DMS114 treated with DMSO at 0.1 percent for 48 hours (cell line): ENCODE measurements at regions not wholly inside any gene's neighbourhood (a gene's known extent, or its start where the extent isn't known, plus 50 kb on each side); places are given as distances from the start of the nearest gene placed in this dataset.
"Not testable (repeated sequence)": the region's sequence is repeated elsewhere in the genome, so short reads cannot be mapped to it uniquely, and the experiment has no call there.

Experiments
- DNase-seq: peaks from one replicate; lab custom pipeline; 2025; ENCODE audit not compliant: unreplicated experiment; lab: John Stamatoyannopoulos, UW

DNA sequence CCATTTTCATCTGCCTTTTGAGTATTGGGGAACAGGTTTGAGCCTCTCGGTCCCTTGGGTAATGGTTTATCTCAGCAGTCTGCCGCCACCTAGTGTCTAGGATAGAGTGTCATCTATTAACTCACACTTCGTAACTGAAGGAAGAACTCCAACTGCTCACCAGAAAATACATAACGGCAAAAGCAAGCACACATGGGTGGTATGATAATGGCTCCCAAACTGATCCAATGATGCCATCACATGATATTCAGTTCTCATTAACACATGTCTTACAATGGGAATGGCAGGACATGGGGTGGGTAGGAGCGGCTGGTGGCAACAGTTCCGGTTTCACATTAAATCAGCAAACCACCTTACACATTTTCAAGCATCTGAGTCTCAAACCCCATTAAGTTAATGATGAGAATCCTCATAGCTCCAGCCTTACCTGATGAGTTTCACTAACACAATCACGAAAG, 110.7 kb upstream of the PHACTR1 start:
- DNase-seq, result peak; percentile 84

DNA sequence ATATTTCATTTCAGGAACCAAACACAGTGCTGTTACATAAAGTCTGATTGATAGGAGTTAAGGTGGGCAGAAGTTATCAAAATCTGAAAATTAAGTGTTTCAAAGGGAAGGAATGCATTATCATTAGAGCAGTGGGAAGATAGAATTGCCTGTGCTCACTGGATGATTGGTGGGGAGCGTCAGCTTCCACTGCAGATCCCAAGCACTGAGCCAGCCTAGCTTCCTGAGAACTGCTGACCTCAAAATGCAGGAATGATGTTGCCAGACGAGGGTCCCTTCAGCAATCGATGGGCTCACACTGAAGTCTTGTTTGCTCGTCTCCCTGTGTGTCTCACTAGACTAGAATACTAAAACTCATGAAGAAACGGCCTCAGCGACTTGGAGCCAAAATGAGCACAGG, 110.0 kb upstream of the PHACTR1 start:
- no peak for DNase-seq

DNA sequence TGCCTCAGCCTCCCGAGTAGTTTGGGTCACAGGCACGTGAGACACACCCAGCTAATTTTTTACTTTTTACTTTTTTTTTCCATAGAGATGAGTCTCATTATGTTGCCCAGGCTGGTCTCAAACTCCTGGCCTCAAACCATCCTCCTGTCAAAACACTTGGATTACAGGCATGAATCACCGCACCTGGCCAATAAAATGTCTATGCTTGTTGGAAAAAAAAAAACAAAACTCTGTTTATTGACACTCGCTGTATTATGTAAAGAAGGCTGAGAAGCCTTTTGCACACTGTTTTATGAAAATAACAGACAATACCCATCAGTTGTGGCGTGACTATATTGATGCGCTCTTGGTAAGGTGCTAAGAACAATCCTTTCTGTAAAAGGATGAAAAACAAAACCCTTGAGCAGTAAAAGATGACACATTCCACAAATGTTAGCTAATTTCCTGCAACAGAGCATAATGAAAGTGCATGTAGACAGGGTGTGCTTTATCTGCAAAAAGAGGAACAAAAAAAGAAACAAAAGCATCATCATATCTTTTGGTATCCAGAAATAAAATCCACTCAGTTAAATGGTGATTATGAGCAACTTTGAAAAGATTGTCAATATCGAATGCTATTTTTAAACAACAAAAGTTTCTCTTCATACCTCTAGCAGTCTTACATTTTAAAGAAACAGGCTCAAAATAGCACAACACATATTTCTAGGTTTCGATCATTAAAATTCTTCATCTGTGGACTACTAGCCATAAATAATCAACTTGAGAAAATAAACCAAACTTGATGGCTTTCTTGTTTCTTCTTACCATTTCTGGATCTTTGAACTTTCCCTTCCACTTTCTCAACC, 108.3 kb upstream of the PHACTR1 start:
- no peak for DNase-seq

DNA sequence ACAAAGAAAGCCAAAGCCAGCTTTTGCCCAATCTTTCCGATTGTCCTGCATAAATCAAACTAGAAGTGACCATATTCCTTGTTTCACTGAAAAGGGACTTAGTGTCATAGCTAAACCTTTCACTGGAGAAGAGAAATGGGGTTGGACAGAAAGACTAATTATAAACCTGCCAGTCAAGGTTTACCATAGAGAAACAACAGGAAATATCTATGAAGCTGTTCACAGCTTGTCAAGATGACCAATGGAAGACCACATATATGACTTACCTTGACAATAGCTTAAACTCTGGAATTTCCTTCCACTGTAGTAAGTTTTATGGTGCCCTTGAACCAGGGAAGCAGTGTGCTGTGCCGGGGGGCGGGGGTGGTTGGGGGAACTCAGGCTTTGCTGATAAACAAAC, 107.7 kb upstream of the PHACTR1 start:
- no peak for DNase-seq

DNA sequence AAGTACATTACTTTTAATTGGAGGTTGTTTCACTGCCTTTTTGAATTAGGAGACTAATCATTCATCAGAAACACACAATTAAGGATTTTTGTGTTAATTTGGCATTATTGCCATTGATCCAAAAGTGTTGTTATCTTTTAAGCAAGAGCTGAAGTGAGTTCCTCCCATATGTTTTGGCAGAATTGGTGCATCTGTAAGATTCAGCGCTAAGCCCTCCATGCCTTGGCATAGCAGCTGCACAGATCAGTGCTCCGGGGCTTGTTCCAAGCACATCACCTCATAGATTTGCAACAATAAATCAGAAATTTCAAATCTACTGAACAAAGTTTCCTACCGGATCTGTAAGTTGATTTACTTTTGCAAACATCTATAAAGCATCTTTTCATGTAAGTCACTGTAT, 106.8 kb upstream of the PHACTR1 start:
- no peak for DNase-seq

DNA sequence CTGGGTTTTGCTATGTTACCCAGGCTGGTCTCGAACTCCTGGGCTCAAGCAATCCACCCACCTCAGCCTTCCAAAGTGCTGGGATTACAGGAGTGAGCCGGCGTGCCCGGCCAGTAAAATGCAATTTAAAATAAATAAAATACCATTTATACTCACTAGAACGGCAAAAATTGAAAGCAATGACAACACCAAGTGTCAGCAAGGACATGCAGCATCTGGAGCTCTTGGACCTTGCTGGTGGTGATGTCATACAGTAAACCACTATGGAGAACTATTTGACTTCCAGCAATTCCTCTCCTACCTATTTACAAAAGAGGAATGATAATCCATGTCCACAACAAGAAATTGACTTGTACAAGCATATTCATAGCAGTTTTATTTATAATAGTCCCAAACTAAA, 105.7 kb upstream of the PHACTR1 start:
- no peak for DNase-seq

DNA sequence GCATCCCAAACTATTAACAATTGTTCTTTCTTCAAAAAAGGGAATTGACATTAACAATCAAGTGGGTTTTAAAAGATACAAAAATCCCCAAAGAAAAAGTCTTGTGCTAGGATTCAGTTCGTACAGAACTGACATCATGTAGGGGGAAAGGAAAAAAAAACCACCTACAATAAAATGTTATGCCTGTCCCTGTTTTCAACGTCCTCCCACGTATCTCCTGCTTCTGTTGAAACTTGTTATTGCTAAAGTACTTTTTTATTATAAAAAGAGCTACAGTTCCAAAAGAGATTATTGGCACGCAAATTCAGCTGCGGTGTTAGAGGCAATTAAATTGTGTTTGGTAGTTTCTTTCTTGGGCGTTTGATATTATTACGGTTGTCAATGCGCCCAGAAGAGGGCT, 102.8 kb upstream of the PHACTR1 start:
- no peak for DNase-seq

DNA sequence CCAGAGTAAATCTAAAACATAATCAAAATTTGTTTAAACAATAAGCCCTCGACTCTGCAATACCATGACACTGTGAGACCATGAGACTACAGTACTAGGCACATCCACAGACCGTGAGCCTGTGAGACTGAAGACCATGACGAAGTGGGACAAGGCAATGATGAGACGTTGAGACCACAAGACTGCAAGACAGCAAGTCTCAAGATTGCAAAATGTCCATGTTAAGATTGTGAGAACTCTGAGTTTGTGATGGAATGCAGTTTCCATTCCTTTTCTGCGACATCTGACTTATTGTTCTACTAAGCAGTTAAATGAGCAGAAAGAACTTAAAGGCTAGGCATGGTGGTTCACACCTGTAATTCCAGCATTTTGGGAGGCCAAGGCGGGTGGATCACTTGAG, 102.1 kb upstream of the PHACTR1 start:
- no peak for DNase-seq

DNA sequence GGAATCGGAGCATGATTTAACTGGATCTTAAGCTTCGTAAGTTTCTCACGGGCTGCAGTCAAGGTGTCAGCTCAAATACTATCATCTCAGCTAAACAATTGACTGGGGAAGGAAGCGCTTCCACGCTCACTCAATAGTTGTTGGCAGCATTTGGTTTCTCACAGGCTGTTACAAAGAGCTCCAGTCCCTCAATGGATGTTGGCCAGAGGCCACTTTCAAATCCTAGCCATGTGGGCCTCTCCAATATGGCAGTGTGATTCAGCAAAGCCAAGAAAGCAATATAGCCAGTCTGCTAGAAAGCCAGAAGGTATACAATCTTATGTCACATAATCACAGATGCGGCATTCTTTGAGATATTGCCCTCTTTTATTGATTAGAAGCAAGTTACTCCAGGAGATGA, 98.3 kb upstream of the PHACTR1 start:
- DNase-seq, result no peak

DNA sequence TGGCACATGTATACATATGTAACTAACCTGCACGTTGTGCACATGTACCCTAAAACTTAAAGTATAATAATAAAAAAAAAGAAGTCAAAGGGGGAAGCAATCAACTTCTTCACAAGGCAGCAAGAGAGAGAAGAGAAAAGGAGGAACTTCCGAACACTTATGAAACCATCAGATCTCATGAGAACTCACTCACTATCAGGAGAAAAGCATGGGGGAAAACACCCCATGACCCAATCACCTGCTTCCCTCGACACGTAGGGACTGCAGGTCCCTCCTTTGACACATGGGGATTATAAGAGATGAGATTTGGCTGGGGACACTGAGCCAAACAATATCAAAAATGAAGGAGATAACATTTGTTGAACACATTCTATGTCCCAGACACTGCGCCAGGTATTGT, 94.8 kb upstream of the PHACTR1 start:
- DNase-seq, result no peak

DNA sequence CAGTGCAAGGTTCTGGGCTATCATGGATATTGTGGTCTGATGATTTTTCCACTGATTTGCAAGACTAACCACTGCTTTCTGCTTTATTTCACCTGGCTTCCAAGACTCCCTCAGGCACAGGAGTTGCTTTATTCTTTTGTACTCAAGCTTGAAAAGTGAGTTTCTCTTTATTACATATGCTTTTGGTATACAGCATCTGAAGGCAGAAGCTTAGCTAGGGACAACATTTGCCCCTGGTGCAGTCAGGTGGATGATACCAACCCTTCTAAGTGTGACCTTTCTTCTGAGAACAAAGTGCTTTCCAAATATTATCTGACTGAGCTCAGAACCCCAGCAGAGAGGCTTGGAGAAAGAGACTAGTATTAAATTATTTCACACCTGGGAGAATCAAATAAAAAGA, 94.0 kb upstream of the PHACTR1 start:
- no peak for DNase-seq

DNA sequence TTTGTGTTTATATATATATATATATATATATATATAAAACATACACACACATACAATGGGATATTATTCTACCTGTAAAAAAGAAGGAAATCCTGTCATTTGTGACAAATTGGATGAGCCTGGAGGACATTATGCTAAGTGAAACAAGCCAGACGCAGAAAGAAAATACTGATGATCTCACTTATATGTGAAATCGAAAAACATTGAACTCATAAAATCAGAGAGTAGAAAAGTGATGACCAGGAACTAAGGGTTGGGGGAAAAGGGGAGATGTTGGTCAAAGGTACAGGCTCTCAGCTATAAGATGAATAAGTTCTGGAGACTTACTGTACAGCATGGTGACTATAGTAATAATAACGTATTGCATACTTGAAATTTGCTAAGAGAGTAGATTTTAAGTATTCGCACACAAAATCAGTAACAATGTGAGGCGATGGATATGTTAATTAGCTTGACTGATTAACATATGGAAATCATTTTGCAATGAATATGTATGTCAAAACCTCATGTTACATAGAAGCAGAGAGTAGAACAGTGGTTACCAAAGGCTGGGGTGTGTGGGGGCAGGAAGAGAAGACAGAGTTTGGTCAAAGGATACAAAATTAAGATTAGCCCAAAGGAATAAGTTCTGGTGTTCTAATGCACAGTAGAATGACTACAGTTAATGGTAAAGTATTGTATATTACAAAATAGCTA, 92.3 kb upstream of the PHACTR1 start:
- no peak for DNase-seq

DNA sequence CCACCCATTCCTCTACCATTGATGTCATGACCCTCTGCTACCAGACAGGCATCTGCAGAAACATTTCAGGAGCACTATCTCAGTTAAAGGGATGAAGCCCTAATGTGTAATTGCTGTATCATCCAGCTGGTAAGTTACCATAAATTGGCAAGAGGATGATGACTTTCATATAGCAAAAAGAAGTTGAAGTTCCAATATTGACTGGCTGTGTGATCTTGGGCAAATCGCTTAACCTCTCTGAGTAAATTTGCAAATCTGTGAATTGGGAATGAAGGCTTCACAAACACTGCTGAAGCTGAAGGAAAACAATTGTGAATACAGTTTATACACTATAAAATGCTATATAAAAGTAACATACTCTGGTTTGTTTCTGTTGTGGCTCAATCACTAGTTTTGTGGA, 89.5 kb upstream of the PHACTR1 start:
- DNase-seq, result no peak

DNA sequence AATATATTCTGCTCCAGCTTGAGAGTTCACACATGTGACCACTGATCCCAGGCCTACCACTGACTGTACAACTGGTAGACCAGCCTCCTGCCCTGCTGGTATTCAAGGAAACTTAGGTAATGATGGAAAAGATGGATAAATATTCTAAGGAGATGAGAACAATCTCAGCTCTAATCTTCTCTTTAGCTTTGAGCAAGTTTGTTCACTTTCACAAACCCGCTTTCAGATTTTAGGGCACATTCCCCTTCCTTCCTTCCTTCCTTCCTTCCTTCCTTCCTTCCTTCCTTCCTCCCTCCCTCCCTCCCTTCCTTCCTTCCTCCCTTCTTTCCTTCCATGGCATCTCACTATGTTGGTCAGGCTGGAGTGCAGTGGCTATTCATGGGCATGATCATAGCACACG, 88.2 kb upstream of the PHACTR1 start:
- DNase-seq, result no peak

DNA sequence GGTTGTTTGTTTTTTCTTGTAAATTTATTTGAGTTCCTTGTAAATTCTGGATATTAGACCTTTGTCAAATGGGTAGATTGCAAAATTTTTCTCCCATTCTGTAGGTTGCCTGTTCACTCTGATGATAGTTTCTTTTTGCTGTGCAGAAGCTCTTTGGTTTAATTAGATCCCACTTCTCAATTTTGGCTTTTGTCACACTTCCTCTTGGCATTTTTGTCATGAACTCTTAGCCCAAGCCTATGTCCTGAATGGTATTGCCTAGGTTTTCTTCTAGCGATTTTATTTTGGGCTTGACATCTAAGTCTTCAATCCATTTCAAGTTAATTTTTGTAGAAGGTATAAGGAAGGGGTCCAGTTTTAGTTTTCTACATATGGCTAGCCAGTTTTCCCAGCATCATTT, 82.8 kb upstream of the PHACTR1 start:
- not testable (repeated sequence) for DNase-seq

DNA sequence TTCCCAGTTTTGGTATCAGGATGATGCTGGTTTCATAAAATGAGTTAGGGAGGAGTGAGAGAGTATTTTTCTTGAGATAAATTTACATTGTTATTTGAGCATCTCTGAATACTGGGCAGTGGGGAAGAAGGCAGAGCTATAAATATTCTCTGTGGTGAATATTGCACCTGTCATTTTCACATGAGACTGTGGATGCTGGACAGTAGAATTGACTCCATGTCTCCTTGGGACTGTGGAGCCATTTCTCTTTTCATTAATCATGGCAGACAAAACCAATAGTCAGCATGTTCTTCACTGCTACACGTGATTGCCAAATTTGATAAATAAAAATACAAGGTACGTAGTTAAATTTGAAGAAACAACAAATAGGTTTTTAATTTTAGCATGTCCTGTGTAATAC, 81.2 kb upstream of the PHACTR1 start:
- no peak for DNase-seq

DNA sequence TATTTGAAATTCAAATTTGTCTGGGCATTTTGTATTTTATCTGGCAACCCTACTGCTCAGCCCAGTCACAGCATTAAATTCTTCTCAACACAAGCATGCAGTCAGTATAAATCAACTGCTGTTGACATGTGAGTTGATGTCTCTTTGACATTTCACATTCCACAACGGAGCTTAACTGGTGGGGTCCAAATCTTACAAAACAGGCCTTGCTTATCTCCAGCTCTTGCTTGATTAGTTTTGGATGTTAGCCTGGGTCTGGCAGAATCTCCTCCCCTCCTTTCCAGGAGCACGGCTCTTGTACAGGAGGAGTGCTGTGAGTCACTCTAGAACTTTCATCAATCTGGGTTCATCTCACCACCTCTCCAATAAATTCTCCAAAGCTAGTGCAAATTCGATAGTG, 80.8 kb upstream of the PHACTR1 start:
- no peak for DNase-seq

DNA sequence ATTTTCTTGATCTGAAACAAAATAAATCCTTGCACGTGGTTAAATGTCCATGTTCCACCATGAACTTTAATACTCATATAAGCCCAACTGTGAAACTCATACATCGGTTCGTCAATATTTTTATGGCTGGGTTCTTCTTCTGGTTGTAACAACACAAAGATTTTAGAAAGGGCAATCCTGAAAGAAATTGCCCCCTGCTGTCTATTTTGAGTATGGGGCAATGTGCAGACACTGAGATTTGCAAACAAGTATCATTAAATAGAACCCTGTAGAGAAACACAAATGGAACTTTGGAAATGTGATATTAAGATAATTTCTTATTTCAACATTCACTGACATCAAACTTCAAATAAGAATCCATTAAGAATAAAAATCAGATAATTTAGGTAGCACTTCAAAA, 80.2 kb upstream of the PHACTR1 start:
- no peak for DNase-seq

DNA sequence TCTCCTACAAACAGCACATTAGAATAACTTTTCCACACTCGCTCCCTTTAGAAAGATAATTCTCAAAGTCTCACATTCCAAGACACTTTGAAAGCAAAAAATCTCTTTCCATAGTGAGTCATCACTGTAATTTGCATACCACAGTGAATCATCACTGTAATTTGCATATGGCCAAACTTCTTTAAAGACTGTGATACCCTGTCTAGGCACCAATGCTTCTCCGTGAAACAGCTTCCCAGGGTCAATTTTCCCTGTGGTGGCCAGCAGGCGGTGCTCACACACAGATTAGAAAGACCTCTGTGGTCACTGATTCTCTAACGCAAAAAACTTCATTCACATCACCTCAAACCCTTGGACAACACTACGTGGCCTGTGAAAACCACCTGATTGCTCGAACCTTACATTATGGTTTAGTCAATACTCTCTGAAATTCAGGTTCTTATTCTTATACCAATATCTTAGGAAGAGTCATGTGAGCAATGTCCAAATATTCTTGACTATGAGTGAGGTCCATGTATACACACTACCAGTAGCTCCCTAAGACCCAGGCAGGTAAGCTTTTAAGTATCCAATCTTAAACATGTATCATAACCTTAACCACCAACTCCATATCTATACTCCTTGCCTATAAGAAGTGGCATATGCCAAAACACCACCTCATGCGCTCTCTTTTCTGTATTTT, 78.5 kb upstream of the PHACTR1 start:
- peak; percentile 63 for DNase-seq

DNA sequence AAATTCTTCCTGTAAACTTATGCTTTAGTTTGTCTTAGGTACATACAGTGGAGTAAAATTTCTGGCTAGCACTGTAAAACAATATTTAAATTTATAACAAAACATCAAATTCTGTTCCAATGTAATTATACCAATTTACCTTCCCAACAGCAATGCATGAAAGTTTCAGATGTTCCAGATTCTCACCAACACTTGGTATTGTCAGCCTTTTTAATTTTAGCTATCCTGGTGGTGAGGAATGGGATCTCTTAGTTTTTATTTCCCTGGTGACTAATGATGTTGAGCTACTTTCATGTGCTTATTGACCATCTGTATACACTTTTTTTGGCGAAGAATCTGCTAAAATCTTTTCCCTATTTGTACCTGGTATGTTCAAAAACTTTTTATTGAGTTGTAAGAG, 76.1 kb upstream of the PHACTR1 start:
- DNase-seq, result no peak

DNA sequence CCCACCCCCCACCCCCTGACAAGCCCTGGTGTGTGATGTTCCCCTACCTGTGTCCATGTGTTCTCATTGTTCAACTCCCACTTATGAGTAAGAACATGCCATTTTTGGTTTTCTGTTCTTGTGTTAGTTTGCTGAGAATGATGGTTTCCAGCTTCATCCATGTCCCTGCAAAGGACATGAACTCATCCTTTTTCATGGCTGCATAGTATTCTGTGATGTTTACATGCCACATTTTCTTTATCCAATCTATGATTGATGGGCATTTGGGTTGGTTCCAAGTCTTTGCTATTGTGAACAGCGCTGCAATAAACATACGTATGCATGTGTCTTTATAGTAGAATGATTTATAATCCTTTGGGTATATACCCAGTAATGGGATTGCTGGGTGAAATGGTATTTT, 74.8 kb upstream of the PHACTR1 start:
- DNase-seq, result not testable (repeated sequence)

DNA sequence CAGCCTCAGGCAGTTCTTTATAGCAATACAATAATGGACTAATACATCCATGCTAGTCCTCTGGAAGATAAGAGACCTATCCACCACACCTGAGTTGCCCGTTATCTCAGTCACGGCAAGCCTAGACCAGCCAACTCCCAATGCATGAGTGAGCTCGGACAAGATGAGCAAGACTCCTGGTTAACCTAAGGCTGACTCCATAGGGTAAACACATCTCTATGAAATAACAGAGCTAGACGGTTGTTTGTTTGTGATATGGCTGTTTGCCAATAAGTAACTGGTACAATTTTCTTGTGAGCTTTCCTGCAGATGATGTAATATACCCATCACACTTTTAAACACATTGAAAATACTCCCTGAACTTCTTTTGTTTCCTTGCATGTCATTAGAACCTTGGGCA, 70.6 kb upstream of the PHACTR1 start:
- DNase-seq, result no peak
